Medulla oblongata (tissue), 1 donor: ENCODE measurements at regions not wholly inside any gene's neighbourhood (a gene's known extent, or its start where the extent isn't known, plus 50 kb on each side); places are given as distances from the start of the nearest gene placed in this dataset.

Experiments used
- DNase-seq: peaks from one replicate; pipeline ENCODE4 v3.0.0-alpha.2; 2015; ENCODE audit errors: extremely low spot score

- no peak for DNase-seq
These were observed 552.9 kb upstream of the TNP1 start for GRCh38 chr2:217412721-217413120.

- no peak for DNase-seq
These were observed 552.4 kb upstream of the TNP1 start for GRCh38 chr2:217412277-217412676.

GRCh38 chr2:217410681-217410960, 550.8 kb upstream of the TNP1 start:
- DNase-seq: no peak

- no peak for DNase-seq
These were observed 550.3 kb upstream of the TNP1 start for GRCh38 chr2:217409949-217410680.

- no peak for DNase-seq
These were observed 547.5 kb upstream of the TNP1 start for GRCh38 chr2:217407362-217407761.

GRCh38 chr2:217404236-217404760, 544.4 kb upstream of the TNP1 start:
- no peak for DNase-seq

GRCh38 chr2:217402761-217403383, 543.0 kb upstream of the TNP1 start:
- DNase-seq: no peak

GRCh38 chr2:217402144-217402543, 542.3 kb upstream of the TNP1 start:
- no peak for DNase-seq

GRCh38 chr2:217399291-217399690, 539.4 kb upstream of the TNP1 start:
- DNase-seq: no peak

- no peak for DNase-seq
These were observed 539.0 kb upstream of the TNP1 start for GRCh38 chr2:217398860-217399259.

- no peak for DNase-seq
These were observed 538.2 kb upstream of the TNP1 start for GRCh38 chr2:217398101-217398500.

- DNase-seq: no peak
These were observed 536.7 kb upstream of the TNP1 start for GRCh38 chr2:217396586-217396985.

- DNase-seq: no peak
These were observed 536.3 kb upstream of the TNP1 start for GRCh38 chr2:217396165-217396564.

GRCh38 chr2:217394510-217395351, 534.9 kb upstream of the TNP1 start:
- no peak for DNase-seq

- DNase-seq: no peak
These were observed 533.7 kb upstream of the TNP1 start for GRCh38 chr2:217393585-217394032.

GRCh38 chr2:217392930-217393584, 533.2 kb upstream of the TNP1 start:
- DNase-seq: no peak

- DNase-seq: no peak
These were observed 528.0 kb upstream of the TNP1 start for GRCh38 chr2:217387776-217388387.

- DNase-seq: no peak
These were observed 526.2 kb upstream of the TNP1 start for GRCh38 chr2:217386041-217386440.

- no peak for DNase-seq
These were observed 523.8 kb upstream of the TNP1 start for GRCh38 chr2:217383620-217384019.

GRCh38 chr2:217382794-217383193, 522.9 kb upstream of the TNP1 start:
- DNase-seq: no peak

GRCh38 chr2:217379807-217380206, 519.9 kb upstream of the TNP1 start:
- DNase-seq: no peak

- no peak for DNase-seq
These were observed 512.9 kb upstream of the TNP1 start for GRCh38 chr2:217372794-217373193.
